Upper lobe of right lung (tissue), 1 donor: ENCODE measurements at regions not wholly inside any gene's neighbourhood (a gene's known extent, or its start where the extent isn't known, plus 50 kb on each side); places are given as distances from the start of the nearest gene placed in this dataset.

ENCODE experiments used
- ATAC-seq: fragments of 200-7000 bp; cut with Tn5 transposase; one replicate; pipeline ENCODE4 v1.9.1; 2020; ENCODE audit warnings: mild to moderate bottlenecking, moderate library complexity
- DNase-seq: peaks from one replicate; pipeline ENCODE4 v3.0.0-alpha.2; 2020
- H3K27ac ChIP-seq: fragments of 200-600 bp; one replicate; pipeline ENCODE4 v1.8.0; 2022
- H3K27me3 ChIP-seq: fragments of 200-600 bp; one replicate; pipeline ENCODE4 v1.8.0; 2022; ENCODE audit warnings: mild to moderate bottlenecking
- H3K36me3 ChIP-seq: fragments of 200-600 bp; one replicate; pipeline ENCODE4 v1.8.0; 2022
- H3K4me1 ChIP-seq: fragments of 200-600 bp; one replicate; pipeline ENCODE4 v1.8.0; 2022
- H3K4me3 ChIP-seq: fragments of 200-600 bp; one replicate; pipeline ENCODE4 v1.8.0; 2022; ENCODE audit warnings: mild to moderate bottlenecking
- H3K9me3 ChIP-seq: fragments of 200-600 bp; one replicate; pipeline ENCODE4 v1.8.0; 2022
- CTCF ChIP-seq: fragments of 200-600 bp; IDR thresholded peaks from one replicate; pipeline ENCODE4 v1.8.0; 2022; ENCODE audit warnings: antibody characterized with exemption
- intact Hi-C: fragments of 100-400 bp; cut with DNase I; formaldehyde crosslinking; loops from one replicate; pipeline ENCODE4 v1.11.0; 2022
- donor health status: DM: no; HTN: yes; CAD: no; lungs with severe emphysema.

- Histone ChIP-seq H3K27me3 (no peaks in the 10 kb centered on the region), H3K4me3 (no peak overlapping the region), H3K9me3 (no peaks in the 10 kb centered on the region), H3K27ac (no peak overlapping the region), H3K36me3 (no peaks in the 10 kb centered on the region), H3K4me1 (no peaks in the 10 kb centered on the region)
- intact Hi-C loops, result no loop called here
- no peak for TF ChIP-seq CTCF
- DNase-seq, result no peak
- no peak for ATAC-seq
These were observed 103.7 kb downstream of the NEUROD6 start for GRCh38 chr7:31236868-31237267.

GRCh38 chr7:31234836-31235605 is 105.5 kb downstream of the NEUROD6 start:
- intact Hi-C loops, result no loop called here
- no peak overlapping the region for H3K4me3 ChIP-seq
- no peaks in the 10 kb centered on the region for H3K36me3 ChIP-seq
- ATAC-seq (no peak), DNase-seq (no peak)
- H3K27me3 ChIP-seq, result no peaks in the 10 kb centered on the region
- no peak overlapping the region for H3K27ac ChIP-seq
- no peaks in the 10 kb centered on the region for H3K9me3 ChIP-seq
- H3K4me1 ChIP-seq, result no peaks in the 10 kb centered on the region
- TF ChIP-seq CTCF, result no peak

- ATAC-seq (no peak), DNase-seq (no peak)
- intact Hi-C loops, result no loop called here
These were observed 111.6 kb downstream of the NEUROD6 start for GRCh38 chr7:31228957-31229356.

GRCh38 chr7:31214751-31215150 is 125.8 kb downstream of the NEUROD6 start:
- DNase-seq (no peak), ATAC-seq (no peak)
- no peak for TF ChIP-seq CTCF

More at GRCh38 chr7:31228957-31229356, 111.6 kb downstream of the NEUROD6 start:
- H3K27ac ChIP-seq, result no peak overlapping the region
- no peaks in the 10 kb centered on the region for H3K27me3 ChIP-seq
- no peak overlapping the region for H3K4me3 ChIP-seq
- H3K9me3 ChIP-seq, result peaks cover 8% of the 10 kb centered on the region
- H3K36me3 ChIP-seq, result no peaks in the 10 kb centered on the region
- no peak for TF ChIP-seq CTCF
- no peaks in the 10 kb centered on the region for H3K4me1 ChIP-seq

GRCh38 chr7:31211281-31211680 is 129.2 kb downstream of the NEUROD6 start:
- no peak for TF ChIP-seq CTCF
- Histone ChIP-seq H3K4me3 (no peak overlapping the region), H3K4me1 (no peaks in the 10 kb centered on the region), H3K27ac (no peak overlapping the region), H3K27me3 (no peaks in the 10 kb centered on the region), H3K36me3 (no peaks in the 10 kb centered on the region), H3K9me3 (no peaks in the 10 kb centered on the region)
- ATAC-seq (no peak), DNase-seq (no peak)
- intact Hi-C loops, result no loop called here

More at GRCh38 chr7:31214751-31215150, 125.8 kb downstream of the NEUROD6 start:
- intact Hi-C loops, result no loop called here
- H3K27ac ChIP-seq, result no peak overlapping the region
- no peaks in the 10 kb centered on the region for H3K4me1 ChIP-seq
- H3K36me3 ChIP-seq, result no peaks in the 10 kb centered on the region
- no peaks in the 10 kb centered on the region for H3K27me3 ChIP-seq
- H3K4me3 ChIP-seq, result no peak overlapping the region
- no peaks in the 10 kb centered on the region for H3K9me3 ChIP-seq
